DOHH2 (cell line): ENCODE measurements at regions not wholly inside any gene's neighbourhood (a gene's known extent, or its start where the extent isn't known, plus 50 kb on each side); places are given as distances from the start of the nearest gene placed in this dataset.

Source experiments
- EZH2phosphoT487 ChIP-seq: fragments of 200-600 bp; sonication (generic); IDR thresholded peaks from 2 replicates; pipeline ENCODE4 v1.6.1; 2017; ENCODE audit warnings: borderline replicate concordance, mild to moderate bottlenecking, antibody characterized with exemption, low read length, moderate library complexity, mixed read lengths
- TF ChIP-seq, protein P1 (sequence below): fragments of 200-600 bp; sonication (generic); IDR thresholded peaks from one replicate; pipeline ENCODE4 v1.5.1; 2014; ENCODE audit warnings: antibody characterized with exemption, mild to moderate bottlenecking, low read depth, low read length; ENCODE audit not compliant: poor library complexity, severe bottlenecking

DNA sequence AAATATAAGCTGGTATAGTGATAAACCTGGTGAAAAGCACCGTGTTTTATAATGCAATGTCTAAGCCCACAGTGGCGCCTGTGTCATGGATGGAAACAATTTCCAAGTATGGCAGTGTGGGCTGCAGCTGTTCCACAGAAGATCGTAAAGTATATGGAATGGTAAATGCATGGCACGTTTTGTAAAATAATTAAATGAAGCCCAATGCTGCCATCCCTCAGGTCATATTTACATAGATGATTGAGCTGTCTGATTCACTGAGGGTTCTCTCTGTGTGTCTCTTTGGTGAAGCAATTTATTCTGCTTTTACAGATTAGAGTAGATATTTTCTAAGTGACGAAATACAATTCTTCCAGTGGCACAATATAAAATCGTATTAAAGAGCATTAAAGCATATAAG, 164.8 kb downstream of the ASMT start:
- no peak for TF ChIP-seq EZH2phosphoT487
- TF ChIP-seq, protein P1, sequence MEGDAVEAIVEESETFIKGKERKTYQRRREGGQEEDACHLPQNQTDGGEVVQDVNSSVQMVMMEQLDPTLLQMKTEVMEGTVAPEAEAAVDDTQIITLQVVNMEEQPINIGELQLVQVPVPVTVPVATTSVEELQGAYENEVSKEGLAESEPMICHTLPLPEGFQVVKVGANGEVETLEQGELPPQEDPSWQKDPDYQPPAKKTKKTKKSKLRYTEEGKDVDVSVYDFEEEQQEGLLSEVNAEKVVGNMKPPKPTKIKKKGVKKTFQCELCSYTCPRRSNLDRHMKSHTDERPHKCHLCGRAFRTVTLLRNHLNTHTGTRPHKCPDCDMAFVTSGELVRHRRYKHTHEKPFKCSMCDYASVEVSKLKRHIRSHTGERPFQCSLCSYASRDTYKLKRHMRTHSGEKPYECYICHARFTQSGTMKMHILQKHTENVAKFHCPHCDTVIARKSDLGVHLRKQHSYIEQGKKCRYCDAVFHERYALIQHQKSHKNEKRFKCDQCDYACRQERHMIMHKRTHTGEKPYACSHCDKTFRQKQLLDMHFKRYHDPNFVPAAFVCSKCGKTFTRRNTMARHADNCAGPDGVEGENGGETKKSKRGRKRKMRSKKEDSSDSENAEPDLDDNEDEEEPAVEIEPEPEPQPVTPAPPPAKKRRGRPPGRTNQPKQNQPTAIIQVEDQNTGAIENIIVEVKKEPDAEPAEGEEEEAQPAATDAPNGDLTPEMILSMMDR: no peak
